ENCODE measurements at regions not wholly inside any gene's neighbourhood (a gene's known extent, or its start where the extent isn't known, plus 50 kb on each side); places are given as distances from the start of the nearest gene placed in this dataset.

GRCh38 chr13:18739310-18739709 is 442.3 kb downstream of the TUBA3C start:
- TF ChIP-seq ZNF565 (CRISPR knock-in tag; conservative IDR thresholded peaks at IDR 0.05; ENCODE audit: low read depth): no peak
- no peak for TF ChIP-seq OSR1 (CRISPR knock-in tag; IDR thresholded peaks at IDR 0.05)
- no peak for TF ChIP-seq PATZ1 (CRISPR knock-in tag; IDR thresholded peaks at IDR 0.05; ENCODE audit: borderline replicate concordance)
- no peak for TF ChIP-seq PPARA (CRISPR knock-in tag; IDR thresholded peaks at IDR 0.05; ENCODE audit: borderline replicate concordance)
- no peak for TF ChIP-seq BACH2 (CRISPR knock-in tag; IDR thresholded peaks at IDR 0.05; ENCODE audit: borderline replicate concordance)
- no peak for TF ChIP-seq TOX (CRISPR knock-in tag; IDR thresholded peaks at IDR 0.05; ENCODE audit: borderline replicate concordance)
- TF ChIP-seq ZFP3 (CRISPR knock-in tag; IDR thresholded peaks at IDR 0.05): no peak
- no peak for TF ChIP-seq CREB5 (CRISPR knock-in tag; IDR thresholded peaks at IDR 0.05; ENCODE audit: low read depth)
- TF ChIP-seq ARNTL (CRISPR knock-in tag; IDR thresholded peaks at IDR 0.05; ENCODE audit: borderline replicate concordance, low read depth): no peak
